NT2/D1 (cell line): ENCODE measurements at regions not wholly inside any gene's neighbourhood (a gene's known extent, or its start where the extent isn't known, plus 50 kb on each side); places are given as distances from the start of the nearest gene placed in this dataset.

ENCODE experiments used
- SUZ12 ChIP-seq: IDR thresholded peaks from 2 replicates; pipeline ENCODE4 v1.6.1; 2011; ENCODE audit not compliant: insufficient read length, insufficient read depth; ENCODE audit errors: extremely low read depth
- YY1 ChIP-seq: IDR thresholded peaks from 2 replicates; pipeline ENCODE4 v1.6.1; 2011; ENCODE audit not compliant: insufficient read length, insufficient read depth
- ZNF274 ChIP-seq: IDR thresholded peaks from 2 replicates; pipeline ENCODE4 v1.6.1; 2011; ENCODE audit warnings: mild to moderate bottlenecking, low read depth, low read length

- no peak for TF ChIP-seq ZNF274
- TF ChIP-seq YY1, result no peak
- TF ChIP-seq SUZ12, result no peak
These were observed 955.4 kb upstream of the AMELY start for GRCh38 chrY:7866976-7867375.
